T-helper 9 cell (primary cell): ENCODE measurements at regions not wholly inside any gene's neighbourhood (a gene's known extent, or its start where the extent isn't known, plus 50 kb on each side); places are given as distances from the start of the nearest gene placed in this dataset.

Experiments used
- DNase-seq: peaks from one replicate; pipeline ENCODE4 v3.0.0-alpha.2; 2020

DNA sequence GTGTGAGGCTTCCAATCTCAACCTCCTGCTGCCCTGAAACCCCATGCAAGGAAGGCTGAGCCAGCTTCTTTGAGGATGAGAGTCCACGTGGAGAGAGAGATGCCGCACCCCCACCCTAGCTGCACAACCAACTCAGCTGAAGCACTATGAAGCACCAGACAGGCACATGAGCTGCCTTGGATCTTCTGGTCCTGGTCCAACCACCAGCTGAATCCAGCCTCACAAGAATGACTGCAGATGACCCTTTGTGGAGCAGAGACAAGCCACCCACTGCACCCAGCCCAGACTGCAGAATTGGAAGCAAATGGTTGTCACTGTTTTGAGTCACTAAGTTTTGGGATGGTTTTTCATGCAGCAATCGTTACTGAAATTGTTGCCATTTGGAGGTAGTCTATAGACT lies 149.6 kb upstream of the SYT13 start:
- DNase-seq: no peak

DNA sequence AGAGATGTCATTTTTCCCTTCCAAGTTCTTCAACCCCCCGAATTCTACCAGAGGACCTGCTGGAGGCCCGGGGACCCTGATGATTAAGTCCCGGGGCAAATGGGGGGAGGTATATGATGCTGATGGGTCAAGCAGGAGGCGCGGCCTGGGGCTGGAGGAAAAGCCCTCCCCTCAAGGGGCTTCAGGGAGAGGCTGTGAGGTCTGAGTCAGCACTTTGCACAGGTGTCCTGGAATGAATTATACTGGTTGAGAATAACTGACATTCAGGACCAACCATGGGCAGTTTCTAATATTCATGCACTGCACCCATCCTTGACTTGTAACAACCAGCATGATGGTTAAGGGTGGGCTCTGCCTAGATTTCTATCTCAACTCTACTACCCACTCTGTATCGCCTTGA lies 146.8 kb upstream of the SYT13 start:
- no peak for DNase-seq

DNA sequence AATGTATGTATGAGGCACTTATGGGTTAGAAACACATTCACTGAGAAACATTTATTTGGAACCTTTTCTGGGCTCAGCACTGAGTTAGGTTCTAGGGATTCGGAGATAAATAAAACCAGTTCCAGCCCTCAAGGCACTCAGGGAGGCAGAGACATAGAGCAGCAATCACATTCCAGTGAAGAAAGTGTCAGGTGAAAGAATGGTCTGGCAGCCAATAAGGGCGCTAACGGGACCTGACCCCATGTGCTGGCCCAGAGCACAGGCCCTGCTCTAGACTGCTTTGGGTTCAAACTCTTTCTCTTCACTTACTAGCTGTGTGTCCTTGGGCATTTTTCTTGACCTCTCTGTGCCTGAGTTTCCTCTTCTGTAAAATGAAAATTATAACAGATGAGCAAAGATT lies 146.0 kb upstream of the SYT13 start:
- DNase-seq: no peak

DNA sequence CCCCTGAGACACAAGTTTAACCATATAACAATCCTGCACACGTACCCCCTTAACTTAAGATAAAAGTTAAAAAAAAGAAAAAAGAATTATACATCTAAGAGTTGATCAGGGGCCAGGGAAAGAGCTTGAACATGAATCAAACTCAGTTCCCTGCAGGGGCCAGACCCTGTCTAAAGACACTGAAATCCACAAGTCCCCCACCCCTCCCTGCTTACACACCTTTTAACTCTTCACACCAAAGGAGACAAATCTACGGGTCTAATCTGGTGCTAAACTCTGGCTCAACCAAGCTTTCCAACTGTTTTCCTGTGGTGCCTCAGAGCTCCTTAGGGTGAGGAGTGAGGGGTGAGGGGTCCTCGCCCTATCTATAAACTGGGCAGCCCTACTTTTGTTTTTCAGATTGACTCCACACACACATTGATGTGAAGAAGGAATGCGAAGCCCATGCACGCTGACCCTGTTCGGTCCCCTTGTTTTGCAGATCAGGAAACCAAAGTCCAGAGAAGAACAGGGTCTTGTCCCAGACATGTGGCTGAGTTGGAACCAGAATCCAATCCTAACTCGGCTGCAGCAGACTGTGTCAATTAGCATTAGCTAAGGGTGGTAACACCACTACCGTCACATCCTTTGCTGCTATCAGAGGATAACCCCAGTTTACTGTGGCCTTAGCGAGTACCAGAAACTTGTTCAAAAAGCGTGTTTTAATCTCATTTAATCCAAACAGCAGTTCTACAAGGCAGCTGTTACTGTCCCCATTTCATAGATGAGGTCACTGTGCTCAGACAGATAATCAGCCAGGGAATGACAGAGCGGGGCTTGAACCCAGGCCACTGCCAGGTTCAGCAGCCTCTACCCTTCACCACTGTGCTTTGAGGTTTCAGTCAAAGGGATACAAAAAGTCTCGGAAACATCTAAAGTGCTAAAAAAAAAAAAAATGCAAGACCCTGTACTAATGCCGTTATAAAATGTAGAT lies 145.2 kb upstream of the SYT13 start:
- no peak for DNase-seq

DNA sequence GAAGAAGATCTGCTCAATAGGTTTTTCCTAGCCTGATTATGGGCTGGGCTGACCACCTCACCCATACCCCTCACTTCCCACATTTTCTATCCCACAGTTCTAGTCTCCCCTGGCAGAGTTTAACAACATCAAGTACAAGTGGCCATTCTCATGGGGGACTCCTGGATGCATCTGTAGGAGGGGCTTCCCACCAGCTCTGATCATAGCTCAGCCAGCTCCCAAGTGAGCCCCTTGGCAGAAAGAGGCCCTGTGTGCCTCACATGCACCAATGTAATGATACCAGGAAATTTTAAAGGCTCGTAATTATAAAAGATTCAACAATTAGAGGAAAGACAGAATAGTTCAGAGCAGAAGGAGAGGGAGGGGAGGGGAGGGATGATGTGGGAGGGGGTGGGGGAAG lies 144.2 kb upstream of the SYT13 start:
- no peak for DNase-seq

DNA sequence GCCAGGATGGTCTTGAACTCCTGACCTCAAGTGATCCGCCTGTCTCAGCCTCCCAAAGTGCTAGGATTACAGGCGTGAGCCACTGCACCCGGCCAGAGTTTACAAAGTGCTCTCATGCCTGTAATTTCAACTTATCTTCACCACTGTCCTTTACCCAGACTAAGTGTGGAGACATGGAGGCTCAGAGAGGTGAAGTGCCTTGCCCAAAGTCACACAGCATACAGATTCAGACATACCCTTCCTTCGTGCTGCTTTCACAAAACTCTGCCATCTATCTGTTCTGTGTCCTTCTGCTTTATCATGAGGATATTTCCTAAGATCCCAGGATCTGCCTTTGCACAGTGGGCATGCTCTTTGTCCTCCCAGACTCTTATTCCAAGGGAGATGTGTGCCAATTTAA lies 143.6 kb upstream of the SYT13 start:
- DNase-seq: no peak

DNA sequence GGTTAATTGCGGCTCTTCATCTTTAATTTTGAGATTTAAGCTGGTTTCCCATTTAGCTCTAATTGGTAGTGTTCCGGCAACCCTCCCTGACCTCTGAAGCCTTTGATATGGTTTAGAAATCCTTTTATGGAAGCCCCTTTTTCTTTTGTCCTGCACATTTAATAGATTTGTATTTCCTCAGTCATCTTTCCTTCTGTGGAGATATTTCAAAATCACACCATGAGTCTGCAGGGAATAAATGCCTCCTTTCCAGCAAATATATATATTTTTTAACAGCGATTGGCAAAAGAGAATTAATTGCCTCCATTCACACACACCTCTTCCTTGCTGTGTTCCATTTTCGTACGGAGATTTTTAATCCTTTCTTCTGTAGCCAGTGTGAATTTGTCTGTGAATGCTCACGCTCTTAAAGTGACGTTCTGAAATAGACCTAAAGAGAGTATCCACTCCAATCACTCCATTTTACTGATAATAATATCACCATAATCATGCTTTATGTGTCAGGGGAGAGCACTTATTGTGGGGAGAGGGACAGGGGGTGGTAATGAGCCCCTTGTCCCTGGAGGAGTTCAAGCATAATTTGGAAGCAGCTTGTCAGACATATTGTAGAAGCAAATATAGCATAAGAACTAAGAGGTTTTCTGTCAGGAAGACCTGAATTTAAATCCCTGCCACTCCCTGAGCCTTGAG lies 142.5 kb upstream of the SYT13 start:
- no peak for DNase-seq

DNA sequence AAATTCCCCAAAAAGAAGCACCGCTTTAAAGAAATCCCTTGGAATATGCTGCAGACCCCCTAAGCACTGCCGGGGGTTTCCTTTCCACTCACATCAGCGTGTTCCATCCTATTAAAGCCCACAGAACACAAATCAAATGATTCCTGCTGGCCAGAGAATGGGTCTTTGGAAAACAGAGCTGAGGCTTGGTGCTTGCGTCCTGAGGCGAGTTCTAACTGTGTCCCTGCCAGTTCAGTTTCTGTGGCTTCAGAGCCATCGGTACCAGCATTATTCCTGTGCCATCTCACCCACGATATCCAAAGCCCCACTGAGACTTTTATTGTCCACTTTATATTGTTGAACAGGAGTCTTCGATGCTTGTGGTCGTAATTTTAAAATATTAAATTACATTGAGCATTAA lies 142.0 kb upstream of the SYT13 start:
- no peak for DNase-seq

DNA sequence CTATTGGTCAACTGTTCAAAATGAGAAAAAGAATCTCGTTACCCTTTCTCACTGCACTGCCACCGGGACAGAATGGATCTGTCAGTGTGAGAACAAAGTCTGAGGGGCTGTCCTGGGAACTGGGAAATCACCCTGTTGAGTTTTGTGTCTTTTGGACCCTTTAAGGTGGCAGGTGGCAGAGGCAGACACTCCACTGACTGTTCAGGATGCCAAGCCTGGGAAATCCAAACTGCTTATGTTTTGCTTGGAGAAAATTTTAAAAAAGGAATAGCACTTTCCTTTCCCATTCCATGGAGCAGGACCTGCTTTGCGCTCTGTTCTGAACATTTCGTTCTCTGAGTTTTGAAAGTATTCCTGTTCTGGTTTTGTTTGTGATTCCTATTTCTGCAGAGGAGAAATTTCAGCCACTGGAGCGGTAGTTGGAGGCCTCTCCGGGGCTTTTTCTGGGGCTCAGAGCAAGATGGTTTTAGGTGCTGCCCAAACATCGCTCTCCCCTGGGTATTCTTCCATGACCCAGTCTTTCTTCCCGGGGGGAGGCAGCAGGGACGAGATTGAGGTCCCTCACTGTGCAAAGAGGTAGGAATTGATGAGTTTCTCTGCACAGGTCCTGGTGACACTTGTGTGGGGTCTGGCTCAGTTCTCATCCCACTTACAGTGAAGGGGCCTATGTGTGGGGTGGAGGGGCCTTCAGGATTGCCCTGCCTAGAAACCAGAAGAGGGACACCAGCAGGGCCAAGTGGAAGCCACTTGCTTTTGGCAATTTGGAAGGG lies 138.5 kb upstream of the SYT13 start:
- DNase-seq: no peak

DNA sequence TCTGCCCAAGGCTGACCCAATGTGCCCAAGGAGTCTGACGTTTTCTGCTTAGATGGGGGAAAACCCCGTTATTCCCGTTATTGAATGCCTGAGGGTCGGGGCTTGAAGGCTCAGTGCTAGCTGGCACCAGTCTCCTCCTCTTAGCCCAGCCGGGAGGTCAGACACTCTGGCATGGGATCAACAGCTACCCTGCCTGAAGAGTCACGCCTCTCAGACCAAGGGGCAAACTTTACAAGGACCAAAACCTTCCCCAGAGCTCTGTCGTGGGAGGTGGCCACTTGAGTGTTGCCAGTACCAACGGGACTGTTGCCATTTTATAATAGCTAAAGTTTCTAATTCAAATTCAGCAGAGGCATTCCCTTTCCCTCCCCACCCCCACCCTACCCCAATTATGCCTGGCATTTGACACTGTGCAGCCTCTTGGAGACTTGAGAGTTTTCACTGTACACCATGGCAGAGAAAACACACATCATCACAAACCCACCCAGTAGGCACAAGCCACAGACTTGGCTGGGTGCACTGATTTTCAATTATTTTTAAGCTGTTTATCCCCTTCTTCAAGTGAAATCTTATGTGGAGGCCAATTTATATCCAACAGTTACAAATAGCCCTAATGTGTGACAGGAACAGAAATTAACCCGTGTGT lies 137.5 kb upstream of the SYT13 start:
- DNase-seq: no peak

DNA sequence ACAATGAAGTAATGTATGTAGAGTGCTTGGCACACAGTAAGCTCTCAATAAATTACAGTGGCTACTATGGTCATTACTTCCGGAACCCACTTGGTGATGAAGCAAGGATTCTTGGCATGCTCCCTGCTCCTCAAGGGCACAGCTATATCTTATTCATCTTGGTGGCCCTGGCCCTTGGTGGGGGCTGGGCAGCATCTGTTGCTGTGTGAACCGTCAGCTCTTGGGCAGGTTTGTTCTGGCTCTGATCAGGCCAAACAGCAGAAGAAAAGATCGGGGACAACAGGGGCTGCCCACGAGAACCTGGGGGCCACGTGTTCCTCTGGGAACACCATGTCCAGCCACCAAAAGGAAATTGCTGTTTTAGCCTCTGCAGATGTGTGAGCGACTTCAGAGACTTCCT lies 136.9 kb upstream of the SYT13 start:
- no peak for DNase-seq

DNA sequence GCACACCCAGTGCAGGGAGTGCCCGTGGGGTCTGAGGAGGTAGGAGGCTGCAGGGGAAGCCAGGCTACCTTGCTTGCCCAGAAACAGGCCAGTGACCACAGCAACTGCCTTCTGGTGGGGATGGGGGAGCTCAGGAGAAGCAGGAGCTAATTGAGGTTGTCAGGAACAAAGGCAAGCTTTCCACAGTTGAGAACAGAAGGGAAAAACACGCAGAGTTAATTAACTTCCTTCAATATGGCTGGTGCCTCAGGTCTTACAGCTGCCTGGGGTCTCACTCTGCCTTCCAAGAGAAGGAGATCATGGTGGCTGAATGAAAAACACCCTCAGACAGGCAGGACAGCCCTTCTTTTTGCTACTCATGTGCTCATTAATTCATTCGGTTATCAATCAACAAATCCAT lies 127.9 kb upstream of the SYT13 start:
- no peak for DNase-seq

DNA sequence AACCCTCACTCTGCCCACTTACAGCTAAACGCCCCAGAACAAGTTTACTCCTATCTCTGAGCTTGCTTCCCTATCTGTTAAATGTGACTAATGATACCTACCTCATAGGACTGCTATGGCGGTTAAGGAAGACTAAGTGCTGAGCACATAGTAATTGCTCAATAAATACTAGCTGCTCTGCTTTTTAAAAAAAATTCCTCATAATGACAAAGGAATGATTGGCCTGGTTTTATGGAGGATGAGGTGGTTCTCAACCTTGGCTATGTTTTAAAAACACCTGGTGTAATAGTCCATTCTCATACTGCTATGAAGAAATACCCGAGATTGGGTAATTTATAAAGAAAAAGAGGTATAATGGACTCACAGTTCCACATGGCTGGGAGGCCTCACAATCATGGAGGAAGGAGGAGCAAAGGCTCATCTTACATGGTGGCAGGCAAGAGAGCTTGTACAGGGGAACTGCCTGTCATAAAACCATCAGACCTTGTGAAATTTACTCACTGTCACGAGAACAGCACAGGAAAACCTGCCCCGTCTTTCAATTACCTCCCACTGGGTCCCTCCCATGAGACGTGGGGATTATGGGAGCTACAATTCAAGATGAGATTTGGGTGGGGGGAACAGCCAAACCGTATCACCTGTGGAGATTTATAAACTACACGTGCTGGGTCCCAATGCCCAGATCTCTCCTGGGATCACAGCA lies 127.2 kb upstream of the SYT13 start:
- no peak for DNase-seq

DNA sequence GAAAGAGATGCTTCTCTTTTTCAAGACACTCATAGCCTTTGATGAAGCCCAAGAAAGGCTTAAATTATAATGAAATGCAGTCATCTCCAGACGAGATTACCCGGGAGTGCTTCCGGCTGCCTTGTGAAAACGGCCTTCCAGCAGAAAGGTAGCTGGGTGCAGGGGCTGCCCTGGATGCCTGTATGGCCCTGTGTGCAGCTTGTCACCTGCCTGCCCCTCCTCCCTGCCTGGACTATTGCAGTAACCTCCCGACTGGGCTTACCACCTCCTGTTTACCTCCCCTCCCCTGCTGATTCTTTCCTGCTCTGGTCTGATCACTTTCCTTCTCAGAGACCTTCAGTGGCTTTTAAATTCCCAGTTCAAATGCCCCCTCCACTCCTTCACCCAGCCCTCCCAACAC lies 126.4 kb upstream of the SYT13 start:
- no peak for DNase-seq

DNA sequence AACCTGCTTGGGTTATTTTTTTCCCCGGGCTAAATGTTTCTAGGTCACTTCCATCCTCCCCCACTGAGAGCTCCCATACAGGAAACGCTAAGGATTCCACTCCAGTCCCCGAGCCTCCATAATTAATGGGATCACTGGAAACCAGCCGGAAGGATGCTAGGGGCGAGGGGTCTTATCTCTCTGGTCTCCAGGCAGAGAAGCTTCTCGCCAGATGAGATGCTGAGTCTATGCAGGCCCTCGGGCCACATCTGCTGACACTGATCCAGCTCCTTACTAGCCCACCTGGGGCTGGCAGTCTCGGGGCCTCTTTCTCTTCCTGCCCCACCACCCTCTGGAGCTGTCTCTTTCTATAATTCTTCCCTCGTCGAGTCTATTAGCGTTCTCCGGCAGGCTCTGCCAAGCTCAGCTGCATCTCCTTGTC lies 125.9 kb upstream of the SYT13 start:
- DNase-seq: no peak

DNA sequence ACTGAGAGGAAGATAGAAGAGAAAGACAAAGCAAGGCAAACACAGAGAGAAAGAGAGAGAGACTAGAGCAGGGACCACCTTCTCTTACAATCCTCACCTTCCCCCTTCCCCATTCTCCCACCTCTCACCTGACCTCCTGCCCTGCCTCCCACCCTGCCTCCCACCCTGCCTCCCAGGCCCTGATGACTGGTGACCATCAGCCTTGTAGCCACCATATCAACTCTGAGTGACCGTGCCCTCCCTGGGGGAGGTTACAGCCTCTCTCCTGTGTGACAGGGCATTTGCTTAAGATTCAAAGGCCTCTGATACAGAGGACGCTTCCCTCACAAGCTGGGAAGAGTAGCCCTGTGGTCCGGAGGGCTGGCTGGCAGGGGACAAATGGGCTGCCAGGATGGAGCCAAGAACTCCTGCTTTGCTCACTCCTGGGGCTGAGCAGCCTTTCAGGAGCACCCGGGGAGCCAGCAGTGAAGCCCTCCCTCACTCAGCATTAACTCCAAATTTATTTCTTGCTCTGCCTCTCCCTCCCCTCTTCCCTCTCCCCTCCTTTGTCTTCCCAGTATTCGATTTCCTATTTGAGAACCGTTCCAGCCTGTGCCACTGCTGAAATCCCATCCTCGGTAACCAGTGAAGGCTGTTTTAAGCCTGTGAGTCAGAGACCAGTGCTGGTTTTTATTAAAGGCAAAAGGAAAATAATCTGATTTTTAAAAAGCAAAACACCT lies 125.2 kb upstream of the SYT13 start:
- DNase-seq: no peak

DNA sequence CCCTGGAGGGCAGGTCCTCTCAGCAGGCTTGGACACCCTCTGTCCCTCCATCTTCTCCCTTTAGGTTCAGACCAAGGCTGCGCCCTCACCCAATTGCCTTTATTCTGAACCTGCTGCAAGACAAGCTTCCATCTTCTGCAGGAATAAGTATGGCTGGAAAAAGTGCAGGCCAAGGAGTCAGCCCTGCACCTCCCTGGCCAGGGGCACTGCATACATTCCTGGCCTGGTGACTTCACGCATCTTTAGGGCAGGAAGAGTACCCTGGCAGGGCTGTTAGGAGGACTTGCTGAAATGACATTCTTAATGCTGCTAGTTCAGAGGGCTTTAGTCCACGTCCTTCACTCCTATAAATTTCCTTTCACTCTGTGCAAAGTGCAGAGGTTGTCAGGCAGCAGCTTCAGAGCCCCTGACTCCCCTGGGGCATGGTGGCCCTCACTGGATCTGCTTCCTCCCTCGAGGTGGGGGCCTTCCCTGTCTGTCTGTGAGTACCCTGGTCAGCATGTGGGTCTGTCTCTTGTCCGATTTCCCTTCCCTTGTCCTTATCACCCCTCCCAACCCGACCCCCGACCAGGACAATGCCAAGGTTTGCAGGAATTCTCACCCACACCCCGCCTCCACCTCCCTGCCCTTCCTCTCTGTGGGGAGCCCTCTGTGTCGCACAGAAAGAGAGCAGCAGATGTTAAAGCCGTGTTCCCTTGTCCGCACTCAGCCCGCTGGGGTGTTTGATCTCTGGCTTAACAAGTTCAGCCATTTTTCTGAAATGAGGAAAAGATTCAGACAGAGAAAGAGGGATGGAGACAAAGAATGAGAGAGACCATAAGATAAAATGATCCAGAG lies 124.5 kb upstream of the SYT13 start:
- no peak for DNase-seq

DNA sequence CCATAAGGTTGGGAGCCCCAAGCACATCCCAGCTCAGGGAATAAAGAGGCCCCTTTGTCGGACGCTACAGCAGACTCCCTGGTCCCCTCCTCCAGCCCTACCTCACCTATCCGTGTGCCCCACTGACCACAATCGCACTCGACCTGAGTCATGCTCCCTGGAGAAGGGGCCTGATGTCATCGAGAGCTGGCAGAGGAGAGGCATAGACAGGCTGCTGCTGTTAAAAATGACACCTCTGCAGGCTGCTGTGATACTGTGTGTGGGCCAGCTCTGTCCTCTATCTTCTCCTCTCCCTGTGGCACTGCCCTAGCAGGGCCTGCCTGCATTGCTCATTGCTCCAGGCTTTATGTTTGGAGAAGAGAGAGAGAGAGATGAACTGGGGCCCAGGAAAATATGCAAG lies 123.4 kb upstream of the SYT13 start:
- no peak for DNase-seq

DNA sequence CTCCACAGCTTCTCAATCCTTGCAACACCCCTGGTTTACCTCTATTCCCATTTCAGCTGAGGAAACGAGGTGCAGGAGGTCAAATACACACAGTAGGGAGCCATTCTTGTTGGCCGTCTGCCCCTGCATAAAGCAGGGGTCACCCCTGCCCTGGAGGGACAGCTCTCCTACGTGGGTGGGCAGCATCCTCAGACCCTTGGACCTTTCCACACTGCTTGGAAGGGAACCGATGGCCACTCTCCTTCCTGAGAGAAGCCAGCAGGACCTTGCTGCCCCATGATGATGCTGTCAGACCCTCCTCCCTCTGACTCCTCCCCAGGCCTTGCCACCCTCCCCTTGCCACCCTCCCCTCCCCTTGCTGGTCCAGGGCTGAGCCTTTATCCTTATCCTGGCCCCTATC lies 121.1 kb upstream of the SYT13 start:
- no peak for DNase-seq

DNA sequence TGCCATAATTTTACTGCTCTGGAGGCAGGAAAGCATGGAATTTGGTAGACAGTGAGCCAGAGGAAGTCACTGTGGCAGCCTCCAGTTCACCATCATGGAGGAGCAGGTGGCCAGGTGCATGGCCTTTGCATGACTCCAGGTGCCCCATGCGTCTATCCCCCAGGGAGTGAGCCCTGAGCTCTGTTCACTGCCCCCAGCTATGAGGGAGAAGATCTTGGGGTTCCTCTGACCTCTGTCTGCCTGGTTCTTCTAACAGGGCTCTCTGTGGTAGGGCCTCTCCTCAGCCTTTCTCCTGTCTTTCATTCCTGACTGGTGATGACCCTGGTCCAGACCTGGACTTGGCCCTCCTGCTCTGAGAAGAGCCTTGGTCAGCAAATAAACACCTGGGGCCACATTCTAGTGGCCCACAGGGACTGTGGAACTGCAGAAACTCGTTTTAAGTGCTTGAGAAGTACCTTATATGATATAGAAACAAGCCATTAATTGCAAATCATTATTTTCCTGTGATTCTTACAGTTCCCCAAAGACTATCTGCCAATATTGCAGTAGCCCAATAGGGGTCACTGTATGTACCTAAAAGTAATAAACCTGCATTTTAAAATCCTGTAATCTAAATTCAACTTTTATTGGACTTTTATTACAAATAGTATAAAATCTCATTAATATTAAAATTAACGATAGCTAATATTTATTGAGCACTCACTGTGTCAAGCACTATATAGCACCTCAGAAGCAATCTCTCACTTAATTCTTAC lies 120.0 kb upstream of the SYT13 start:
- no peak for DNase-seq
